WERI-Rb-1 (cell line): ENCODE measurements at regions not wholly inside any gene's neighbourhood (a gene's known extent, or its start where the extent isn't known, plus 50 kb on each side); places are given as distances from the start of the nearest gene placed in this dataset.

ENCODE experiments used
- DNase-seq: peaks from one replicate; pipeline ENCODE4 v3.0.0-alpha.2; 2020
- H3K27ac ChIP-seq: fragments of 250-450 bp; sonication (Bioruptor Pico); 2 replicates; pipeline ENCODE4 v1.5.1; 2020; ENCODE audit warnings: mild to moderate bottlenecking, moderate library complexity
- H3K27me3 ChIP-seq: fragments of 250-450 bp; sonication (Bioruptor Pico); 2 replicates; pipeline ENCODE4 v1.5.1; 2021; ENCODE audit warnings: mild to moderate bottlenecking, low read depth, moderate library complexity; ENCODE audit not compliant: insufficient read depth, severe bottlenecking
- H3K36me3 ChIP-seq: fragments of 250-450 bp; sonication (Bioruptor Pico); 2 replicates; pipeline ENCODE4 v1.5.1; 2020; ENCODE audit warnings: mild to moderate bottlenecking, moderate library complexity
- H3K4me3 ChIP-seq: 2 replicates; pipeline ENCODE4 v1.5.1; 2011; ENCODE audit warnings: low read depth, mild to moderate bottlenecking, control low read depth, low read length
- H3K9me3 ChIP-seq: fragments of 250-450 bp; sonication (Bioruptor Pico); 2 replicates; pipeline ENCODE4 v1.5.1; 2021; ENCODE audit warnings: mild to moderate bottlenecking, moderate library complexity; ENCODE audit not compliant: severe bottlenecking
- CTCF ChIP-seq: IDR thresholded peaks from 2 replicates; pipeline ENCODE4 v1.5.1; 2011; ENCODE audit warnings: low read depth, mild to moderate bottlenecking, control low read depth, inconsistent platforms, low read length

- no peak for DNase-seq
Measured at GRCh38 chr5:171568389-171568788, 148.9 kb downstream of the FGF18 start.

GRCh38 chr5:171569065-171569712, 149.7 kb downstream of the FGF18 start:
- H3K4me3 ChIP-seq = no peak overlapping the region
- H3K27me3 ChIP-seq = no peaks in the 10 kb centered on the region
- H3K36me3 ChIP-seq = no peaks in the 10 kb centered on the region
- no peak overlapping the region for H3K27ac ChIP-seq
- no peak for TF ChIP-seq CTCF
- H3K9me3 ChIP-seq = peaks cover 2% of the 10 kb centered on the region
- no peak for DNase-seq

More at GRCh38 chr5:171568389-171568788, 148.9 kb downstream of the FGF18 start:
- H3K36me3 ChIP-seq = no peaks in the 10 kb centered on the region
- no peak for TF ChIP-seq CTCF
- no peak overlapping the region for H3K27ac ChIP-seq
- peaks cover 2% of the 10 kb centered on the region for H3K9me3 ChIP-seq
- H3K4me3 ChIP-seq = no peak overlapping the region
- no peaks in the 10 kb centered on the region for H3K27me3 ChIP-seq

GRCh38 chr5:171570244-171570825, 150.9 kb downstream of the FGF18 start:
- no peak for TF ChIP-seq CTCF
- peaks cover 2% of the 10 kb centered on the region for H3K9me3 ChIP-seq
- H3K36me3 ChIP-seq = no peaks in the 10 kb centered on the region
- H3K27me3 ChIP-seq = no peaks in the 10 kb centered on the region
- no peak overlapping the region for H3K27ac ChIP-seq
- no peak for DNase-seq
- no peak overlapping the region for H3K4me3 ChIP-seq

GRCh38 chr5:171571663-171572062, 152.2 kb downstream of the FGF18 start:
- peaks cover 7% of the 10 kb centered on the region for H3K9me3 ChIP-seq
- H3K27ac ChIP-seq = no peak overlapping the region
- no peak overlapping the region for H3K4me3 ChIP-seq
- no peak for DNase-seq
- H3K27me3 ChIP-seq = no peaks in the 10 kb centered on the region
- H3K36me3 ChIP-seq = no peaks in the 10 kb centered on the region
- no peak for TF ChIP-seq CTCF

- no peak overlapping the region for H3K27ac ChIP-seq
- no peaks in the 10 kb centered on the region for H3K36me3 ChIP-seq
- H3K9me3 ChIP-seq = peaks cover 7% of the 10 kb centered on the region
- TF ChIP-seq CTCF = no peak
- no peak for DNase-seq
- H3K27me3 ChIP-seq = peaks cover 2% of the 10 kb centered on the region
- H3K4me3 ChIP-seq = no peak overlapping the region
Measured at GRCh38 chr5:171573021-171573420, 153.6 kb downstream of the FGF18 start.
